ENCODE measurements at regions not wholly inside any gene's neighbourhood (a gene's known extent, or its start where the extent isn't known, plus 50 kb on each side); places are given as distances from the start of the nearest gene placed in this dataset.

GRCh38 chr5:103827976-103828375 lies 265.4 kb upstream of the NUDT12 start:
- H3K27me3 ChIP-seq = no peaks in the 10 kb centered on the region
- H3K4me1 ChIP-seq = no peaks in the 10 kb centered on the region
- DNase-seq = no peak
- H3K4me3 ChIP-seq = no peak overlapping the region
- intact Hi-C loops (cut with DNase I; ENCODE audit: low total_unique reads) = no loop called here
- no peaks in the 10 kb centered on the region for H3K9me3 ChIP-seq
- 87 to 94% (median 88%) methylated on average over 4 of the region's 4 CpGs for WGBS, 5 donors
- H3K36me3 ChIP-seq = no peaks in the 10 kb centered on the region
- H3K27ac ChIP-seq = no peak overlapping the region
- no peak for TF ChIP-seq POLR2AphosphoS5 (IDR thresholded peaks at IDR 0.05)
- no peak for TF ChIP-seq POLR2A (IDR thresholded peaks at IDR 0.05)
- TF ChIP-seq, protein P1, sequence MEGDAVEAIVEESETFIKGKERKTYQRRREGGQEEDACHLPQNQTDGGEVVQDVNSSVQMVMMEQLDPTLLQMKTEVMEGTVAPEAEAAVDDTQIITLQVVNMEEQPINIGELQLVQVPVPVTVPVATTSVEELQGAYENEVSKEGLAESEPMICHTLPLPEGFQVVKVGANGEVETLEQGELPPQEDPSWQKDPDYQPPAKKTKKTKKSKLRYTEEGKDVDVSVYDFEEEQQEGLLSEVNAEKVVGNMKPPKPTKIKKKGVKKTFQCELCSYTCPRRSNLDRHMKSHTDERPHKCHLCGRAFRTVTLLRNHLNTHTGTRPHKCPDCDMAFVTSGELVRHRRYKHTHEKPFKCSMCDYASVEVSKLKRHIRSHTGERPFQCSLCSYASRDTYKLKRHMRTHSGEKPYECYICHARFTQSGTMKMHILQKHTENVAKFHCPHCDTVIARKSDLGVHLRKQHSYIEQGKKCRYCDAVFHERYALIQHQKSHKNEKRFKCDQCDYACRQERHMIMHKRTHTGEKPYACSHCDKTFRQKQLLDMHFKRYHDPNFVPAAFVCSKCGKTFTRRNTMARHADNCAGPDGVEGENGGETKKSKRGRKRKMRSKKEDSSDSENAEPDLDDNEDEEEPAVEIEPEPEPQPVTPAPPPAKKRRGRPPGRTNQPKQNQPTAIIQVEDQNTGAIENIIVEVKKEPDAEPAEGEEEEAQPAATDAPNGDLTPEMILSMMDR (IDR thresholded peaks at IDR 0.05) = no peak
- TF ChIP-seq EP300 (IDR thresholded peaks at IDR 0.05) = no peak

GRCh38 chr5:103821361-103821760 lies 258.8 kb upstream of the NUDT12 start:
- intact Hi-C loops (cut with DNase I; ENCODE audit: low total_unique reads) = no loop called here
- no peak overlapping the region for H3K27ac ChIP-seq
- H3K36me3 ChIP-seq = no peaks in the 10 kb centered on the region
- TF ChIP-seq POLR2A (IDR thresholded peaks at IDR 0.05) (no peak), EP300 (IDR thresholded peaks at IDR 0.05) (no peak), POLR2AphosphoS5 (IDR thresholded peaks at IDR 0.05) (no peak)
- TF ChIP-seq, protein P1 (IDR thresholded peaks at IDR 0.05) = no peak
- H3K4me3 ChIP-seq = no peak overlapping the region
- H3K4me1 ChIP-seq = no peaks in the 10 kb centered on the region
- H3K27me3 ChIP-seq = no peaks in the 10 kb centered on the region
- H3K9me3 ChIP-seq = no peaks in the 10 kb centered on the region
- DNase-seq = no peak
- 84 to 92% (median 90%) methylated on average over 5 of the region's 5 CpGs for WGBS, 5 donors

DNA sequence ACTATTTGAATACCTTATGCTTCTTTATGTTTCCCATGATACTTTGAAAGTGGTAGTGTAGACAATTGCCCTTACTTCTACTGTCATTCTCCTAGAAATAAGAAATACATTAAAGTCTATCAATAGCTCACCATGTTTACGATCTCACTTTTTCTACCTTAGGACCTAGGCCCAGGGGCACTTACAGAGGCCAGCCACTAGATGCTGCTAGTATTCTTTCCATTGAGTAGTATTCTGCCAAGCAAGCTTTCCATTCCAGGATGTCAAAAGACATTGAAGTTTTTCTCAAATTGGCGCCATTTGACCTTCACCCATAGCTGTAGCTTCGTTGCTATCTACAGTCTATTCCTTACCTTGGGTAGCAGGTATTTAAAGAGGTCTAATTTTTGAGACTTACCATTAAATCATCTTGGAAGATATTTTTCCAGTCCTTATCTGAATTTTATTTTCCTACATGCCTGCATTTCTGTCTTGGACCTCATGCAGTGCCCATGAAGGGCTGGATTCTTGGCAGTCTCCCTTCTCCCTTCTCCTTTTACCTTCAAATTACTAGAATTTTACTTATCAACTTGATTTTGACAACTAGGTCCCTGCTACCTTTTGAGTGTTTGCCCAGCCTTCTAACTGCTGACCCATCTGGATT lies 246.0 kb upstream of the NUDT12 start:
- peak in 1 of 2 donors; percentile 70 for DNase-seq
- H3K4me3 ChIP-seq = no peak overlapping the region
- WGBS, 5 donors = 32 to 42% (median 35%) methylated on average over 3 of the region's 3 CpGs
- H3K36me3 ChIP-seq = no peaks in the 10 kb centered on the region
- H3K27me3 ChIP-seq = no peaks in the 10 kb centered on the region
- TF ChIP-seq POLR2A (IDR thresholded peaks at IDR 0.05) (no peak), POLR2AphosphoS5 (IDR thresholded peaks at IDR 0.05) (no peak)
- TF ChIP-seq, protein P1 (IDR thresholded peaks at IDR 0.05) = peak in 4 of 7 experiments; percentile 30 to 47 (median 35)
- H3K27ac ChIP-seq = no peak overlapping the region
- no peaks in the 10 kb centered on the region for H3K4me1 ChIP-seq
- intact Hi-C loops (cut with DNase I; ENCODE audit: low total_unique reads) = no loop called here
- no peaks in the 10 kb centered on the region for H3K9me3 ChIP-seq

GRCh38 chr5:103804711-103805110 lies 242.1 kb upstream of the NUDT12 start:
- Histone ChIP-seq H3K27ac (no peak overlapping the region), H3K4me1 (no peaks in the 10 kb centered on the region), H3K9me3 (no peaks in the 10 kb centered on the region), H3K27me3 (no peaks in the 10 kb centered on the region), H3K4me3 (no peak overlapping the region), H3K36me3 (no peaks in the 10 kb centered on the region)
- intact Hi-C loops (cut with DNase I; ENCODE audit: low total_unique reads) = no loop called here
- no peak for DNase-seq
- WGBS, 5 donors = 62 to 77% (median 68%) methylated on average over 2 of the region's 2 CpGs
- TF ChIP-seq POLR2AphosphoS5 (IDR thresholded peaks at IDR 0.05) (no peak), EP300 (IDR thresholded peaks at IDR 0.05) (no peak), POLR2A (IDR thresholded peaks at IDR 0.05) (no peak)
- TF ChIP-seq, protein P1 (IDR thresholded peaks at IDR 0.05) = no peak

Data from stomach (tissue), 8 donors.